Loucy (cell line): ENCODE measurements at regions not wholly inside any gene's neighbourhood (a gene's known extent, or its start where the extent isn't known, plus 50 kb on each side); places are given as distances from the start of the nearest gene placed in this dataset.

Source experiments
- H2AFZ ChIP-seq: fragments of 200-600 bp; sonication (generic); 2 replicates; pipeline ENCODE4 v1.6.0; 2016; ENCODE audit warnings: antibody characterized with exemption, mild to moderate bottlenecking, low read length, moderate library complexity
- H3F3A ChIP-seq: fragments of 200-600 bp; 2 replicates; pipeline ENCODE4 v1.6.0; 2016; ENCODE audit warnings: antibody characterized with exemption, low read depth, mild to moderate bottlenecking
- H3K27me3 ChIP-seq: fragments of 200-600 bp; sonication (generic); 2 replicates; pipeline ENCODE4 v1.6.1; 2014; ENCODE audit warnings: low read length, mild to moderate bottlenecking; ENCODE audit not compliant: insufficient read depth, poor library complexity, severe bottlenecking
- H3K36me3 ChIP-seq: fragments of 200-600 bp; sonication (generic); 2 replicates; pipeline ENCODE4 v1.6.1; 2016; ENCODE audit warnings: low read length; ENCODE audit not compliant: insufficient read depth
- H3K4me1 ChIP-seq: fragments of 200-600 bp; sonication (generic); 2 replicates; pipeline ENCODE4 v1.5.1; 2014; ENCODE audit warnings: low read length, mild to moderate bottlenecking; ENCODE audit not compliant: insufficient read depth, poor library complexity, severe bottlenecking
- H3K4me2 ChIP-seq: fragments of 200-600 bp; sonication (generic); 2 replicates; pipeline ENCODE4 v1.6.0; 2014; ENCODE audit warnings: antibody characterized with exemption, low read length, low read depth, mild to moderate bottlenecking; ENCODE audit not compliant: poor library complexity, severe bottlenecking
- H3K4me3 ChIP-seq: fragments of 200-600 bp; sonication (generic); 2 replicates; pipeline ENCODE4 v1.5.1; 2014; ENCODE audit warnings: low read length, mild to moderate bottlenecking, mixed read lengths; ENCODE audit not compliant: poor library complexity, severe bottlenecking
- H3K79me2 ChIP-seq: fragments of 200-600 bp; sonication (generic); 2 replicates; pipeline ENCODE4 v1.6.1; 2014; ENCODE audit warnings: low read length; ENCODE audit not compliant: insufficient read depth
- H3K9ac ChIP-seq: fragments of 200-600 bp; sonication (generic); 2 replicates; pipeline ENCODE4 v1.6.0; 2014; ENCODE audit warnings: mild to moderate bottlenecking, low read depth, low read length, moderate library complexity; ENCODE audit not compliant: poor library complexity, severe bottlenecking
- H3K9me2 ChIP-seq: fragments of 200-600 bp; sonication (generic); replicated peaks from 2 replicates; pipeline ENCODE4 v1.6.1; 2016; ENCODE audit warnings: low read depth, low read length, mixed read lengths
- H3K9me3 ChIP-seq: fragments of 200-600 bp; sonication (generic); 2 replicates; pipeline ENCODE4 v1.6.1; 2014; ENCODE audit warnings: mild to moderate bottlenecking, antibody characterized with exemption, low read length, low read depth; ENCODE audit not compliant: insufficient read depth
- H4K20me1 ChIP-seq: fragments of 200-600 bp; sonication (generic); 2 replicates; pipeline ENCODE4 v1.6.0; 2014; ENCODE audit warnings: antibody characterized with exemption, low read length, mild to moderate bottlenecking; ENCODE audit not compliant: insufficient read depth, poor library complexity, severe bottlenecking
- EZH2phosphoT487 ChIP-seq: fragments of 200-600 bp; IDR thresholded peaks from 2 replicates; pipeline ENCODE4 v1.6.1; 2018; ENCODE audit warnings: antibody characterized with exemption, mild to moderate bottlenecking, moderate library complexity, borderline replicate concordance
- TF ChIP-seq, protein P1 (sequence below): fragments of 200-600 bp; sonication (generic); conservative IDR thresholded peaks from 2 replicates; pipeline ENCODE4 v1.5.1; 2014; ENCODE audit warnings: mild to moderate bottlenecking, antibody characterized with exemption, low read length

DNA sequence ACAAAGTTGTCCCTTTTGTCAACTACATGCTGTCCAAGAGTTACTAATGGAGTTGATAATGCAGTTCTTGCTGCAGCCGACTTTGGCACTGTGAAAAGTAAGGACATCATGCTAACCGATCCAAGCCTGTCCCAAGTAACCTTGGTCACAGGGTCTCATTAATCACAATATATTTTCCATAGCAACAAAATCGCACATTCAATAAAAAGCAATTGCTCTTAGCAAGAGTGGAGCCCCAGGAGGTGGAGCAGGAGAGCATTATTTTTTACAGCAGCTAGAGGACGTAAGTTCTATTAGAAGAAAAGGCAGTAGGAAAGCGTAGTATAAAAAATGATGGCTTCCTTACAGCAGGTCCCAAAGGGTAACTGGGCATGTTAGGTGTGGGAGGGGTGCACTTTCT, 570.3 kb downstream of the EBF1 start:
- Histone ChIP-seq H3K9me2 (no peaks in the 10 kb centered on the region), H3K9me3 (no peaks in the 10 kb centered on the region), H3K27me3 (no peaks in the 10 kb centered on the region), H3K4me1 (peaks cover 2% of the 10 kb centered on the region), H3K36me3 (no peaks in the 10 kb centered on the region), H3K9ac (no peak overlapping the region), H4K20me1 (no peaks in the 10 kb centered on the region), H3F3A (no peaks in the 10 kb centered on the region), H2AFZ (no peak overlapping the region), H3K79me2 (no peaks in the 10 kb centered on the region), H3K4me2 (no peak overlapping the region), H3K4me3 (no peak overlapping the region)
- no peak for TF ChIP-seq EZH2phosphoT487
- TF ChIP-seq, protein P1, sequence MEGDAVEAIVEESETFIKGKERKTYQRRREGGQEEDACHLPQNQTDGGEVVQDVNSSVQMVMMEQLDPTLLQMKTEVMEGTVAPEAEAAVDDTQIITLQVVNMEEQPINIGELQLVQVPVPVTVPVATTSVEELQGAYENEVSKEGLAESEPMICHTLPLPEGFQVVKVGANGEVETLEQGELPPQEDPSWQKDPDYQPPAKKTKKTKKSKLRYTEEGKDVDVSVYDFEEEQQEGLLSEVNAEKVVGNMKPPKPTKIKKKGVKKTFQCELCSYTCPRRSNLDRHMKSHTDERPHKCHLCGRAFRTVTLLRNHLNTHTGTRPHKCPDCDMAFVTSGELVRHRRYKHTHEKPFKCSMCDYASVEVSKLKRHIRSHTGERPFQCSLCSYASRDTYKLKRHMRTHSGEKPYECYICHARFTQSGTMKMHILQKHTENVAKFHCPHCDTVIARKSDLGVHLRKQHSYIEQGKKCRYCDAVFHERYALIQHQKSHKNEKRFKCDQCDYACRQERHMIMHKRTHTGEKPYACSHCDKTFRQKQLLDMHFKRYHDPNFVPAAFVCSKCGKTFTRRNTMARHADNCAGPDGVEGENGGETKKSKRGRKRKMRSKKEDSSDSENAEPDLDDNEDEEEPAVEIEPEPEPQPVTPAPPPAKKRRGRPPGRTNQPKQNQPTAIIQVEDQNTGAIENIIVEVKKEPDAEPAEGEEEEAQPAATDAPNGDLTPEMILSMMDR: peak; percentile 36; the same call in 1 of the 2 replicates

DNA sequence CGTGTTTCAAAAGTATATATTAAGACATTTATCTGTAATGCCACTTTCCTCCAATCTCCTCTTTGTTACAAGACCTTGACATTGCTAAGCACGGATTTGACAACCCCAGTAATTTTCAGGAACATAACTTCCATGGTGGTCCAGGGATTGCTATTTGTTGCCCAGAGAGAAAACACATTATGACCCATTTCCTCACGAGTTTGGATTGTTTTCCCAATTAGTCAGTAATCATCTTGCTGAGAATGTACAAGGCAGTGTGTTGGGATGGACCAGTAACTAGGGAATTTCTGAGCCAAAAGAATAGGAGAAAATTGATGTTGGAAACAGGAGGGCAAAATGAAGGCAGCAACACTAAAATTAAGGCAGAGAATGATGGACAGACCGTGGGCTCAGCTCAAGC, 574.1 kb downstream of the EBF1 start:
- no peak for TF ChIP-seq EZH2phosphoT487
- TF ChIP-seq, protein P1: no peak
- Histone ChIP-seq H3K36me3 (no peaks in the 10 kb centered on the region), H3K4me1 (no peaks in the 10 kb centered on the region), H3K4me3 (no peak overlapping the region), H3K79me2 (no peaks in the 10 kb centered on the region), H3F3A (no peaks in the 10 kb centered on the region), H3K4me2 (no peak overlapping the region), H3K9ac (no peak overlapping the region), H3K27me3 (no peaks in the 10 kb centered on the region), H3K9me2 (no peaks in the 10 kb centered on the region), H2AFZ (no peak overlapping the region), H3K9me3 (no peaks in the 10 kb centered on the region), H4K20me1 (no peaks in the 10 kb centered on the region)

DNA sequence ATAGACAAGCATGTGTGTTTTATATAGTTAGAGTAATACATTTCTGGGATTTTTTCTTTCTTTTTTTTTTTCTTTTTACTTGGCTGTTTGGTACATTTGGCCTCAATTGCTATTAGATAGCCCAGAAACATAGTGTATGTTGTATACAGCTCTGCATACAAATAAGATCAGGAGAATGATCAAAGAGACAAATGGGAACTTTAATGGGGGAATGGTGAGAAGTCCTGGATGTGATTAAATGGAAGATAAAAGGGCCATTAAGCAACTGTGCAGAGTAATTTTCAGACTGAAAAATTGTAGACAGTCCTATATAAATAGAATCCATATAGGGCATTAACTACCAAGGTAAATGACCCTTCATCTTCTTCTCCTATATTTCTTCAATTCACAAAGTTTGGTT, 575.6 kb downstream of the EBF1 start:
- Histone ChIP-seq H3F3A (no peaks in the 10 kb centered on the region), H3K9ac (no peak overlapping the region), H2AFZ (no peak overlapping the region), H4K20me1 (no peaks in the 10 kb centered on the region), H3K4me1 (no peaks in the 10 kb centered on the region), H3K9me3 (no peaks in the 10 kb centered on the region), H3K27me3 (no peaks in the 10 kb centered on the region), H3K79me2 (no peaks in the 10 kb centered on the region), H3K4me2 (no peak overlapping the region), H3K9me2 (no peaks in the 10 kb centered on the region), H3K36me3 (no peaks in the 10 kb centered on the region), H3K4me3 (no peak overlapping the region)
- TF ChIP-seq, protein P1: no peak
- TF ChIP-seq EZH2phosphoT487: no peak
